ENCODE measurements at regions not wholly inside any gene's neighbourhood (a gene's known extent, or its start where the extent isn't known, plus 50 kb on each side); places are given as distances from the start of the nearest gene placed in this dataset.
A peak's percentile ranks its signal among the peaks of the same experiment; 100 is the strongest.

- DNase-seq (no peak), ATAC-seq (no peak)
- H3K4me3 ChIP-seq: no peak overlapping the region
- no peaks in the 10 kb centered on the region for H3K27me3 ChIP-seq
- no peaks in the 10 kb centered on the region for H3K9me3 ChIP-seq
- intact Hi-C loops (cut with DNase I): no loop called here
- TF ChIP-seq POLR2A (IDR thresholded peaks at IDR 0.05): no peak
- no peak for TF ChIP-seq CTCF (IDR thresholded peaks at IDR 0.05)
- 88% methylated on average over 7 of the region's 10 CpGs for WGBS (ENCODE audit: insufficient coverage, low coverage, low lambda C conversion rate, missing lambda C conversion rate)
- H3K4me1 ChIP-seq: peaks cover 0 to 12% (median 6%) of the 10 kb centered on the region in 4 donors
- H3K36me3 ChIP-seq: no peaks in the 10 kb centered on the region
- no peak overlapping the region for H3K27ac ChIP-seq
These were observed 297.2 kb upstream of the SLC14A2 start for GRCh38 chr18:45317948-45318640.

GRCh38 chr18:45320724-45321123 is 294.6 kb upstream of the SLC14A2 start:
- Histone ChIP-seq H3K27ac (peak overlapping the region; percentile 25 to 73 (median 53)), H3K4me3 (no peak overlapping the region), H3K4me1 (peaks cover 0 to 27% (median 18%) of the 10 kb centered on the region in 4 donors), H3K27me3 (no peaks in the 10 kb centered on the region), H3K9me3 (no peaks in the 10 kb centered on the region), H3K36me3 (no peaks in the 10 kb centered on the region)
- 32% methylated on average over 3 of the region's 3 CpGs for WGBS (ENCODE audit: insufficient coverage, low coverage, low lambda C conversion rate, missing lambda C conversion rate)
- ATAC-seq: peak; percentile 39 to 53 (median 40)
- intact Hi-C loops (cut with DNase I): loop anchor here in 1 of 2 donors (10.0 kb wide), 1 partner anchor 46 kb away; no protein-coding TSS in a partner anchor
- DNase-seq: peak in 1 of 3 donors; percentile 51
- TF ChIP-seq POLR2A (IDR thresholded peaks at IDR 0.05) (peak; percentile 28), CTCF (IDR thresholded peaks at IDR 0.05) (no peak)

GRCh38 chr18:45321520-45321919 is 293.8 kb upstream of the SLC14A2 start:
- Histone ChIP-seq H3K4me3 (no peak overlapping the region), H3K36me3 (no peaks in the 10 kb centered on the region), H3K27ac (peak overlapping the region in 1 of 3 donors; percentile 73), H3K4me1 (peaks cover 0 to 28% (median 18%) of the 10 kb centered on the region in 4 donors), H3K27me3 (no peaks in the 10 kb centered on the region), H3K9me3 (no peaks in the 10 kb centered on the region)
- intact Hi-C loops (cut with DNase I): loop anchor here in 1 of 2 donors (10.0 kb wide), 1 partner anchor 47 kb away; no protein-coding TSS in a partner anchor
- no peak for TF ChIP-seq CTCF (IDR thresholded peaks at IDR 0.05)
- TF ChIP-seq POLR2A (IDR thresholded peaks at IDR 0.05): no peak
- ATAC-seq: peak; percentile 7 to 23 (median 9)
- DNase-seq: no peak
- 56% methylated on average over 8 of the region's 8 CpGs for WGBS (ENCODE audit: insufficient coverage, low coverage, low lambda C conversion rate, missing lambda C conversion rate)

- no peak for TF ChIP-seq CTCF (IDR thresholded peaks at IDR 0.05)
- TF ChIP-seq POLR2A (IDR thresholded peaks at IDR 0.05): no peak
- H3K27me3 ChIP-seq: no peaks in the 10 kb centered on the region
- ATAC-seq (peak; percentile 15 to 42 (median 28)), DNase-seq (no peak)
- intact Hi-C loops (cut with DNase I): loop anchor here in 1 of 2 donors (10.0 kb wide), 1 partner anchor 48 kb away; no protein-coding TSS in a partner anchor
- peak overlapping the region; percentile 4 to 73 (median 46) for H3K27ac ChIP-seq
- H3K36me3 ChIP-seq: no peaks in the 10 kb centered on the region
- H3K9me3 ChIP-seq: no peaks in the 10 kb centered on the region
- peaks cover 0 to 28% (median 18%) of the 10 kb centered on the region in 4 donors for H3K4me1 ChIP-seq
- WGBS (ENCODE audit: insufficient coverage, low coverage, low lambda C conversion rate, missing lambda C conversion rate): 38% methylated on average over 4 of the region's 4 CpGs
- no peak overlapping the region for H3K4me3 ChIP-seq
These were observed 292.9 kb upstream of the SLC14A2 start for GRCh38 chr18:45322343-45322742.

Data from right lobe of liver (tissue), 6 donors.